Chondrocyte (in vitro differentiated cells): ENCODE measurements at regions not wholly inside any gene's neighbourhood (a gene's known extent, or its start where the extent isn't known, plus 50 kb on each side); places are given as distances from the start of the nearest gene placed in this dataset.

Experiments
- DNase-seq: peaks from one replicate; pipeline ENCODE4 v3.0.0; 2021; ENCODE audit warnings: mixed read lengths, low spot score
- H3K27ac Mint-ChIP-seq: one replicate; pipeline ENCODE4 v1.8.0; 2021; ENCODE audit warnings: mild to moderate bottlenecking, moderate library complexity, mixed read lengths; ENCODE audit not compliant: unreplicated experiment
- H3K27me3 Mint-ChIP-seq: 2 replicates; pipeline ENCODE4 v1.8.0; 2021; ENCODE audit warnings: low read depth, mixed read lengths
- H3K36me3 Mint-ChIP-seq: 2 replicates; pipeline ENCODE4 v1.8.0; 2021; ENCODE audit warnings: low read depth, mixed read lengths
- H3K4me1 Mint-ChIP-seq: 2 replicates; pipeline ENCODE4 v1.8.0; 2021; ENCODE audit warnings: low read depth, mild to moderate bottlenecking, mixed read lengths
- H3K4me3 Mint-ChIP-seq: one replicate; pipeline ENCODE4 v1.8.0; 2021; ENCODE audit warnings: mild to moderate bottlenecking, moderate library complexity, mixed read lengths; ENCODE audit not compliant: unreplicated experiment
- H3K9me3 Mint-ChIP-seq: 2 replicates; pipeline ENCODE4 v1.8.0; 2021; ENCODE audit warnings: low read depth, mixed read lengths
- TF ChIP-seq, protein P1 (sequence below): fragments of 200-600 bp; sonication (generic); IDR thresholded peaks from 2 replicates; pipeline ENCODE4 v1.5.0; 2021; ENCODE audit warnings: antibody characterized with exemption, mild to moderate bottlenecking, moderate library complexity

DNA sequence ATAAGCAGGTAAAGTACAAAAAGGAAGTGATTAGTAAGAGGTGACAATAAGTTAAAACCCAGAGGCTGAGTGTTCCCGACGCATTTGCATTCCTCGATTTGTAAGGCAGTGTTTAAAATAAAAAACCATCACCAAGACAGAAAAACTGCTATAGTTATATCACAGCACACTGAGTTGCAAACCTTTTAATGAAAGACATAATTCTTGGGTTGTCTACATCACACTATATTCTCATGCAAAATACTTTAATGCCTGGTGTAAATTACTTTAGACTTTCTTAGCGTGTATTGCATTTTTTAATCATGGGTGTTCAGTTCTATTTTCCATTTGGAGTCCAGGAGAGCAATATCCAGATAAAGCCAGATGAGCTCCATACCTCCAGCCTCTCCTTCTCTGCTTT lies 458.5 kb downstream of the MTX2 start:
- H3K4me3 Mint-ChIP-seq = no peak overlapping the region
- no peak overlapping the region for H3K27ac Mint-ChIP-seq
- H3K27me3 Mint-ChIP-seq = peaks cover 17% of the 10 kb centered on the region
- no peak for DNase-seq
- peaks cover 11% of the 10 kb centered on the region for H3K4me1 Mint-ChIP-seq
- H3K36me3 Mint-ChIP-seq = no peaks in the 10 kb centered on the region
- TF ChIP-seq, protein P1, sequence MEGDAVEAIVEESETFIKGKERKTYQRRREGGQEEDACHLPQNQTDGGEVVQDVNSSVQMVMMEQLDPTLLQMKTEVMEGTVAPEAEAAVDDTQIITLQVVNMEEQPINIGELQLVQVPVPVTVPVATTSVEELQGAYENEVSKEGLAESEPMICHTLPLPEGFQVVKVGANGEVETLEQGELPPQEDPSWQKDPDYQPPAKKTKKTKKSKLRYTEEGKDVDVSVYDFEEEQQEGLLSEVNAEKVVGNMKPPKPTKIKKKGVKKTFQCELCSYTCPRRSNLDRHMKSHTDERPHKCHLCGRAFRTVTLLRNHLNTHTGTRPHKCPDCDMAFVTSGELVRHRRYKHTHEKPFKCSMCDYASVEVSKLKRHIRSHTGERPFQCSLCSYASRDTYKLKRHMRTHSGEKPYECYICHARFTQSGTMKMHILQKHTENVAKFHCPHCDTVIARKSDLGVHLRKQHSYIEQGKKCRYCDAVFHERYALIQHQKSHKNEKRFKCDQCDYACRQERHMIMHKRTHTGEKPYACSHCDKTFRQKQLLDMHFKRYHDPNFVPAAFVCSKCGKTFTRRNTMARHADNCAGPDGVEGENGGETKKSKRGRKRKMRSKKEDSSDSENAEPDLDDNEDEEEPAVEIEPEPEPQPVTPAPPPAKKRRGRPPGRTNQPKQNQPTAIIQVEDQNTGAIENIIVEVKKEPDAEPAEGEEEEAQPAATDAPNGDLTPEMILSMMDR = no peak
- peaks cover 6% of the 10 kb centered on the region for H3K9me3 Mint-ChIP-seq

DNA sequence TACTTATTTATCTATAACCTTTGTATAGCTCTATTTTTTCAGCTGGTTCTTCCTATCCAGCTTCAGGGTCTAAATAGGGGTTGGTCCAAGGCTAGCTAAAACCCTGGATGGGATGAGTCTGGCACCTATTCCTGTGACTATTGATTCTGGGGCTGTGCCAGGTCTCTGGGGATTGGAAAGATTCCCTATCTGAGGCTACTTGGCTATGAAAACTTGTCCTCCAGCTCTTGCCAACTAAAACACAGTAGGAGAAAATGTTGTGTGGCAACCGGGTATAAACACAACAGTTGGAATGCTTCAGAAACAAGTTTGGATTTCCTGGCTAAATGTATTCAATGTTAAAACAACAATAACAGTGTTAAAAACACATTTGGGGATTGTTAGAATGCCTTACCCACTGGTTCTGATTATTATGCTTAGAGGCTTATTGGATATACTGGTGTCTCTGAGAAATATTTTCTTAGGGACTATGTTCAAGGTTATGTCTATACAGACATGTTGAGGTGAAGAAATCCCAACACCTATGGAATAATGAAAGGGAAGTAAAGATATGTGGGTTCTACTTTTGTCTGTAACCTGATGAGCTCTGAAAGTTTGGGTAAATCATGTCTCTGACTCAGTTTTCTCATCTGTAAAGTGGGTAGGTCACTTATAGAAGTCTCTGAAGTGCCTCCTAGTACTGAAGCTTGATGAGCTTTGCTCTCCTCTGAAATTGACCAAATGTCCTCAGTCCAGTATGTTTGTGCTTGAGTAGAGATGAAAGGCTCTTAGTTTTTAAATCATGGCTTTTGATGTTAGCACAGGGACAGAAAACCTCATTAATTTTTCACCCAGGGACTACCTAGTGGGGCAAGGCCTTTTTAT lies 460.7 kb downstream of the MTX2 start:
- Mint-ChIP-seq H3K27ac (peak overlapping the region; percentile 18), H3K36me3 (no peaks in the 10 kb centered on the region), H3K4me3 (no peak overlapping the region), H3K4me1 (peaks cover 11% of the 10 kb centered on the region), H3K27me3 (peaks cover 12% of the 10 kb centered on the region), H3K9me3 (peaks cover 6% of the 10 kb centered on the region)
- TF ChIP-seq, protein P1 = no peak
- no peak for DNase-seq

DNA sequence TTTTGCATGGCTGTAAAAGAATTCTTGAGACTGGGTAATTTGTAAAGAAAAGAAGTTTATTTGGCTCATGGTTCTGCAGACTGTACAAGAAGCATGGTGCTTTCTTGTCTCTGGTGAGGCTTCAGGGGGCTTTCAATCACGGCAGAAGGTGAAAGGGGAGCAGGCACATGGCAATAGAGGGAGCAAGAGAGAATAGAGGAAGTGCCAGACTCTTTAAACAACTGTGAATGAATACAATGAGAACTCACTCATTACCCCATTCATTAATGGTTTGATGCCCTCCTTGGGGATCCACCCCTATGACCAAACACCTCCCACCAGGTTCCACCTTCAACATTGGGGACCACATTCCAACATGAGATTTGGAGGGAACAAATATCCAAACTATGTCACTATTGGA lies 463.5 kb downstream of the MTX2 start:
- peaks cover 3% of the 10 kb centered on the region for H3K27me3 Mint-ChIP-seq
- H3K27ac Mint-ChIP-seq = no peak overlapping the region
- H3K9me3 Mint-ChIP-seq = peaks cover 6% of the 10 kb centered on the region
- H3K36me3 Mint-ChIP-seq = no peaks in the 10 kb centered on the region
- TF ChIP-seq, protein P1 = no peak
- H3K4me3 Mint-ChIP-seq = no peak overlapping the region
- no peak for DNase-seq
- peaks cover 11% of the 10 kb centered on the region for H3K4me1 Mint-ChIP-seq

DNA sequence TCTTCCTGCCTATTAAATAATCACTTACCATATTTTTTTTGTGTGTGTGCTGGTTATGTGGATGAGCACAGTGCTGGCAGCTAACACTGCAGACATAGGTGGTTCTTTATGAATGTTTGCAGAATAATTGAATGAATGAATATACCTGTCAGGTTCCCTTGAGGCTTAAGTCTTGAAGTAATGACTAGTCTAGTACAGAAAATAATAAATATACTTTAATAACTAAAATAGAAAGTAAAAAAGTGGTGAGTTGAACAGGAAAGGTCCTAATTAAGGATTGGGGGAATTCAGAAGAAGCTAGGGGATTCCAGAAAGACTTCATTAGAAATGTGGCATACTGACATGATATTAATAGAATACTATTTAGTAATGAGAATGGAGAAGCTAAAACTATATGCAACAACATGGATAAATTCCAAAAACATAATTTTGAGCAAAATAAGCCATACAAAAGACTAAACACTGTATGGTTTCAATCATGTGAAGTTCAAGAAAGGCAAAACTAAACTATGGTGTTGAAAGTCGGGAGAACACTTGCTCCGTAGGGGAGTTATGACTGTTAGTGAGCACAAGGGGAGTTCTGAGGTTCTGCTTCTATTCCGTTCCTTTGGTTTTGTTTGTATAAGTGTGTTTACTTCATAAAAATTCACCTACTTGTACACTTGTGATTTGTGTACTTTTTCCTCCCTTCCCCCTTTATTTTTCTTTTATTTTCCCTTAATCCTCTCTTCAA lies 464.6 kb downstream of the MTX2 start:
- peaks cover 6% of the 10 kb centered on the region for H3K9me3 Mint-ChIP-seq

DNA sequence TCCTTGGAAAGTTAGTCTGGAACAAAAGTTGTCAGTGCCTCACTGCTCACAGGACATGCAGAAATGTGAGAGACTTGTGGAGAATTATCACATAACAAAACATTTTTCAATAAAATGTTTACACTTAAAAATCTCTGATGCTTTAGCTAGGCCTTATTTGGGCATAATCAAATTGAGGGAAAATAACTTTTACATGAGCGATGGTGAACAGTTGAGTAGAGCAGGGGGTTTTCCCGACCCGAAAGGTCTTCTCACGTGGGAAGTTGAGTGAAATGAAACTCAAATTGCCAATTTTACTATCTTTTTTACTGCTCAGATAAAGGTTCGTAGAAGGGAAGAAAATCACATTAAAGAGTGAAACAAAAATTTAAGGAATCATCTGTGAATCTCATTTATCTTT lies 465.6 kb downstream of the MTX2 start:
- H3K9me3 Mint-ChIP-seq = peaks cover 4% of the 10 kb centered on the region
- H3K27me3 Mint-ChIP-seq = peaks cover 3% of the 10 kb centered on the region
- H3K27ac Mint-ChIP-seq = no peak overlapping the region
- TF ChIP-seq, protein P1 = no peak
- peaks cover 5% of the 10 kb centered on the region for H3K4me1 Mint-ChIP-seq
- DNase-seq = no peak
- no peaks in the 10 kb centered on the region for H3K36me3 Mint-ChIP-seq
- no peak overlapping the region for H3K4me3 Mint-ChIP-seq

More for the DNA sequence above, 464.6 kb downstream of the MTX2 start:
- Mint-ChIP-seq H3K4me1 (peaks cover 11% of the 10 kb centered on the region), H3K36me3 (no peaks in the 10 kb centered on the region), H3K27me3 (peaks cover 3% of the 10 kb centered on the region), H3K27ac (no peak overlapping the region), H3K4me3 (no peak overlapping the region)
- no peak for DNase-seq
- TF ChIP-seq, protein P1 = no peak
